DMS53 (cell line): ENCODE measurements at regions not wholly inside any gene's neighbourhood (a gene's known extent, or its start where the extent isn't known, plus 50 kb on each side); places are given as distances from the start of the nearest gene placed in this dataset.
"Not testable (repeated sequence)": the region's sequence is repeated elsewhere in the genome, so short reads cannot be mapped to it uniquely, and the experiment has no call there.

Experiments used
- DNase-seq: peaks from one replicate; lab custom pipeline; 2025; lab: John Stamatoyannopoulos, UW

GRCh38 chr12:5096241-5096924 lies 52.7 kb downstream of the KCNA5 start:
- DNase-seq: peak; percentile 80

GRCh38 chr12:5097786-5098185 lies 54.1 kb downstream of the KCNA5 start:
- no peak for DNase-seq

GRCh38 chr12:5099136-5099535 lies 55.5 kb downstream of the KCNA5 start:
- no peak for DNase-seq

GRCh38 chr12:5099591-5099990 lies 55.9 kb downstream of the KCNA5 start:
- DNase-seq: no peak

- DNase-seq: no peak
Measured at GRCh38 chr12:5101686-5102085, 58.0 kb downstream of the KCNA5 start.

- no peak for DNase-seq
Measured at GRCh38 chr12:5102261-5102789, 58.6 kb downstream of the KCNA5 start.

- DNase-seq: no peak
Measured at GRCh38 chr12:5102806-5103205, 59.1 kb downstream of the KCNA5 start.

- no peak for DNase-seq
Measured at GRCh38 chr12:5110345-5110744, 66.7 kb downstream of the KCNA5 start.

GRCh38 chr12:5114436-5114835 lies 70.8 kb downstream of the KCNA5 start:
- peak; percentile 60 for DNase-seq

GRCh38 chr12:5121784-5122183 lies 78.1 kb downstream of the KCNA5 start:
- not testable (repeated sequence) for DNase-seq

GRCh38 chr12:5122256-5122831 lies 78.7 kb downstream of the KCNA5 start:
- peak; percentile 92 for DNase-seq

- DNase-seq: peak; percentile 60
Measured at GRCh38 chr12:5123921-5124320, 80.2 kb downstream of the KCNA5 start.

GRCh38 chr12:5124401-5124800 lies 80.7 kb downstream of the KCNA5 start:
- no peak for DNase-seq

GRCh38 chr12:5134861-5135525 lies 91.3 kb downstream of the KCNA5 start:
- DNase-seq: no peak

GRCh38 chr12:5138256-5138655 lies 94.6 kb downstream of the KCNA5 start:
- DNase-seq: no peak

GRCh38 chr12:5138845-5139244 lies 95.2 kb downstream of the KCNA5 start:
- no peak for DNase-seq

- peak; percentile 72 for DNase-seq
Measured at GRCh38 chr12:5139751-5140150, 96.1 kb downstream of the KCNA5 start.

GRCh38 chr12:5140190-5140589 lies 96.5 kb downstream of the KCNA5 start:
- peak; percentile 76 for DNase-seq

GRCh38 chr12:5148880-5149279 lies 105.2 kb downstream of the KCNA5 start:
- no peak for DNase-seq

GRCh38 chr12:5154091-5154490 lies 110.4 kb downstream of the KCNA5 start:
- no peak for DNase-seq

- DNase-seq: no peak
Measured at GRCh38 chr12:5155866-5156265, 112.2 kb downstream of the KCNA5 start.

- DNase-seq: no peak
Measured at GRCh38 chr12:5160827-5161226, 117.1 kb downstream of the KCNA5 start.

- no peak for DNase-seq
Measured at GRCh38 chr12:5163661-5164060, 120.0 kb downstream of the KCNA5 start.
